ENCODE measurements at regions not wholly inside any gene's neighbourhood (a gene's known extent, or its start where the extent isn't known, plus 50 kb on each side); places are given as distances from the start of the nearest gene placed in this dataset.

- no peak for DNase-seq
These were observed 663.4 kb downstream of the SLC16A7 start for GRCh38 chr12:60259225-60259624.

DNA sequence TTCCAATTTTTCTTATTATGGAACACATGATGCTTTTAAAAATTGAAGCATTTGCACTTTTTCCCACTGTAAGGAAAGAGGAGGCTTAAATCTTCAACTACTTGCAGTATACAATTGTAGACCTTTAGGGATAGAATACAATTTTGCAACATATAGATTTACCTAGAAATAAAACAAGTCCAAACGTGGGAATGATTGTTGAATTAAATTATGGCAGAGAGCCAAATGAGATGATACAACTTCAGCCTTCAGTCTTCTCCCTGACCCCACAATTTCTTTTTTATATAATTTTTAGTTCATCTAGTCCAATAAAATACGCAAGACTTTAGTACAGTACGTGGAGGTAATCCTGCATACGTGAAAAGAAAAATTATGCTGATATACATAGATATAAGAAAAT is 666.5 kb downstream of the SLC16A7 start:
- no peak for DNase-seq

- no peak for DNase-seq
These were observed 667.3 kb downstream of the SLC16A7 start for GRCh38 chr12:60263161-60263560.

- DNase-seq: no peak
These were observed 668.1 kb downstream of the SLC16A7 start for GRCh38 chr12:60263836-60264493.

- DNase-seq: no peak
These were observed 669.9 kb downstream of the SLC16A7 start for GRCh38 chr12:60265741-60266140.

DNA sequence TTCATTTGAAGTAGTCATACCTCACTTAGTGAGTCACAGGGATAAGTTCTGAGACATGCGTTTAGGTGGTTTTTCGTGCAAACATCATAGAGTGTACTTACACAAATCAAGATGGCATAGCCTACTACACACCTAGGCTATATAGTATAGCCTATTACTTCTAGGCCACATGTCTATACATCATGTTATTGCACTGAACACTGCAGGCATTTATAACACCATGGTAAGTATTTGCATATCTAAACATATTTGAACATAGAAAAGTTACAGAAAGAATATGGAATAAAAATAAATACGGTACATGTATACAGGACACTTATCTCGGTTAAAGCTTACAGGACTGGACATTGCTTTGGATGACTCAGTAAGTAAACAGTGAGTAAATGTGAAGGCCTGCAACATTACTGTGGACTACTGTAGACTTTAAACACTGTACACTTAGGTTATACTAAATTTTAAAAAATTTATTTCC is 670.6 kb downstream of the SLC16A7 start:
- DNase-seq: no peak

DNA sequence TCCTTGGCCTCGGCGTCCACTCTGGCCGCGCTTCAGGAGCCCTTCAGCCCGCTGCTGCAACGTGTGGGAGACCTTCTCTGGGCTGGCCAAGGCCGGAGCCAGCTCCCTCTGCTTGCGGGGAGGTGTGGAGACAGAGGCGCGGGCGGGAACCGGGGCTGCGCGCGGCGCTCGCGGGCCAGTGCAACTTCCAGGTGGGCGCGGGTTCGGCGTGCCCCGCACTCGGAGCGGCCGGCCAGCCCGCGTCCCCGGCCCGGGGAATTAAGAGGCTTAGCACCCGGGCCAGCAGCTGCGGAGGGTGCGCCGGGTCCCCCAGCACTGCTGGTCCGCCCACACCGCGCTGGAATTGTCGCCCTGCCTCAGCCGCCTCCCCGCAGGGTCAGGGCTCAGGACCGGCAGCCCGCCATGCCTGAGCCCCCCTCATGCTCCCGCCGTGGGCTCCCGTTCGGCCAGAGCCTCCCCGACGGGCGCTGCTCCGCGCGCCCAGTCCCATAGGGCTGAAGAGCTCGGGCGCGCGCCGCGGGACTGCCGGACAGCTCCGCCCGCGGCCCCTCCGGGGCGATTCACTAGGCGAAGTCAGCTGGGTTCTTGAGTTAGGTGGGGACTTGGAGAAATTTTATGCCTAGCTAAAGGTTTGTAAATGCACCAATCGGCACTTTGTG is 673.9 kb downstream of the SLC16A7 start:
- no peak for DNase-seq

DNA sequence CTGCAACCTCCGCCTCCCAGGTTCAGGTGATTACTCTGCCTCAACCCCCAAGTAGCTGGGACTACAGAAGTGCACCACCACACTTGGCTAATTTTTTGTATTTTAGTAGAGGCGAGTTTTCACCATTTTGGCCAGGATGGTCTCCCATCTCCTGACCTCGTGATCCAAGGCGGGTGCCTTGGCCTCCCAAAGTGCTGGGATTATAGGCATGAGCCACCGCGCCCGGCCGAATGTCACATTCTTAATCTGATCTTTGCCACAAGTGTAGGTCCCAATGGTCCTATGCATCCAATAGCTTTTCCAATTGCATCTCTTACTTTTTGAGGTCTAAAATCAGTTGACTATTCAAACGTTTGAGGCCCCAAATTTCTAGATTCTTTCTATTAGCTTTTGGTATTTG is 676.0 kb downstream of the SLC16A7 start:
- no peak for DNase-seq

DNA sequence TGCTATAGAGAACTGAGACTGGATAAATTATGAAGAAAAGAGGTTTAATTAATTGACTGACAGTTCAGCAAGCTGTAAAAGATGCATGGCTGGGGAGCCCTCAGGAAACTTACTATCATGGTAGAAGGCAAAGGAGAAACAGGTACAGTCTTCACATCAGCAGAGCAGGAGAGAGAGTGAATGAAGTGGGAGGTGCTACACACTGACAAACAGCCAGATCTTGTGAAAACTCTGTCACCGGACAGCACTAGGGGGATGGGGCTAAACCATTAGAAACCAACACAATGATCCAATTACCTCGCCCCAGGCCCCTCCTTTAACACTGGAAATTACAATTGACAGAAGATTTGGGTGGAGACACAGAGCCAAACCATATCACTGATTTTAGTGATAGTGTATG is 682.4 kb downstream of the SLC16A7 start:
- DNase-seq: no peak

GRCh38 chr12:60279221-60279620 is 683.4 kb downstream of the SLC16A7 start:
- DNase-seq: no peak

- DNase-seq: no peak
These were observed 685.7 kb downstream of the SLC16A7 start for GRCh38 chr12:60281522-60281921.

- DNase-seq: no peak
These were observed 694.7 kb downstream of the SLC16A7 start for GRCh38 chr12:60290532-60290931.

DNA sequence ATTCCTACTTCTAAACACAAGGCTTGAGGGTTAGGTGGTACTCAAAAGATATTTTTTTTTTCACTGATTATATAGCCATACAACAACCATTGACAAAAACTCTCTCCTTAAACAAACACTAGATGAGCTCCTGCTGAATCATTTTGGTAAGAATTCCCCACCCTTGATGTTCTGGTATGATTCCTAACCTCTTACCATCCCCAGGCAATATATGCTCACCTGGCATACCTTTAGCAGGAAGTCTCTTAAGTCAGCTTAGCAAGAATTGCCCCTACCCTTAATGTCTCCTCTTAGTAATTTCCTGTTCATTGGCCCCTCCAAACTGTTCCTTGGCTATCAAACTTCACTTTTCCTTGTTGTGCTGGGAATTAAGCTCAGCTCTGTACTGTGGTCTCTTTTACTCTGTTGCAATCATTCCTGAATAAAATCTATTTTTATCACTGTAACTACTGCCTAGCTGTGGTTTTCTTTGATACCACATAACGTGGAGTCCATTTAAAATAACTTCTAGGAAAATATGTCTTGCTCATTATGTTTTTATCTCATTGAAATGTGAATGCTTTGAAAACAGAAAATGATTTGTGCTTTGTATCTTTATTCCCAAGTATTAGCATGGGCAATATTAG is 712.6 kb downstream of the SLC16A7 start:
- no peak for DNase-seq

- DNase-seq: no peak
These were observed 716.1 kb downstream of the SLC16A7 start for GRCh38 chr12:60311940-60312339.

GRCh38 chr12:60317361-60317760 is 721.5 kb downstream of the SLC16A7 start:
- DNase-seq: no peak

GRCh38 chr12:60324746-60325145 is 728.9 kb downstream of the SLC16A7 start:
- no peak for DNase-seq

GRCh38 chr12:60333461-60333860 is 737.6 kb downstream of the SLC16A7 start:
- no peak for DNase-seq

GRCh38 chr12:60335745-60336144 is 739.9 kb downstream of the SLC16A7 start:
- DNase-seq: no peak

DNA sequence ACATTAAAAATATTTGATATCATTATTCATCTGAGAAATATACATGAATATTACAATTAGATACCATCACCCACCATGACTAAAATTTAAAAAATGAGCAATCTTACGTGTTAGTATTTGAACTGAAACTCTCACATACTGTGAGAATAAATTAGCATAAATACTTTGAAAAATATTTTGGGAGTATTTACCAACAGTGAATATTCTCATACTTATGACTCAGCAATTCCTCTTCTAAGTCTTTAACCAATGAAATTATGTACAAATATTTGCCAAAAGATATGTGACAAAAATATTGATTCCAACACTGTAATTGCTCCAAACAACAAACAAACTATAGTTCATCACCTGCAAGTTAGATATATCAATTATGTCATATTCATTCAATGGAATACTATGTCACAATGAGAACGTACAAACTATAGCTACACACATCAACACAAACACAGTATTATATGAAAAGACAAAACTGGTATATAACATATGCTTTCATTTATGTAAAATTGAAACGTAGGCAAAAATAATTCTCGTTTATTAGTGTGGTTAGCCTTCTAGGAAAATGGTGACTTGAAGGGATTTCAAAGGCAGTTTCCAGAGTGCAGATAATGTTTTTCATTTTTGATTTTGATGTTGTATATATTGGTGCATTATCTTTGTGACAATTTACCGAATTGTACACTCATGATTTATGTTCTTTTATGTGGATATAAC is 742.2 kb downstream of the SLC16A7 start:
- DNase-seq: no peak

DNA sequence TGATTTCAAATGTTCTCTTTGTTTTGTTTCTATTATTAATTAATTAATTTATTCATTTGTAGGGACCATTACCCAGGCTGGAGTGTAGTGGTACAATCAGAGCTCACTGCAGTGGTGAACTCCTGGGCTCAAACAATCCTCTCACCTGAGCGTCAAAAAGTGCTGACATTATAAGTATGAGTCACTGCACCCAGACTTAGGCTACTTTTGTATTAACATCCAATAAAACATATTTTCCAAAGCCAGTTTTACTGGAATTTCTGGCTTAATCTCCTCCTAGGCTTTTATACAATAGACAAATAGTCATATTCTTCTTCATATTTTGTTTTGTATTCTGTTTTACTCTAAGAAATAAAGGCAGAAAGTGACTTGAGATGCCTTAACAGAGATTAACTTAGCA is 749.6 kb downstream of the SLC16A7 start:
- DNase-seq: no peak

GRCh38 chr12:60349232-60349978 is 753.6 kb downstream of the SLC16A7 start:
- DNase-seq: no peak

DNA sequence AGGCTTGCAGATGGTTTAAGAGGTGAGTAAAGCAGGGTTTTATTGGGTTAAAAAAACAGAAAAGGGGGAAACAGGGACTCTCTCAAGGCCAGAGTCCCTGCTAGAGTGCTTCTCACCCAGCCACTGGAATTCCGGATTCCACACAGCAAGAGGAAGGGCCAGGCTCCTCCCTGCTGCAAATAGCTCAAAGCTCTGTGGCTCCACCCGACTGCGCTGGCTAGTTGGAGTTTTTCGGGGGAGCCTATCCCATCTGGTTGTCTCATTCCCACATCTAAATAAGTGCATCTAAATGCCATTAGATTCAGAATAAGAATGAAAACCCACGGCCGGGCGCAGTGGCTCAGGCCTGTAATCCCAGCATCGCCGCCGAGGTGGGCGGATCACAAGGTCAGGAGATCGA is 791.5 kb downstream of the SLC16A7 start:
- DNase-seq: no peak

DNA sequence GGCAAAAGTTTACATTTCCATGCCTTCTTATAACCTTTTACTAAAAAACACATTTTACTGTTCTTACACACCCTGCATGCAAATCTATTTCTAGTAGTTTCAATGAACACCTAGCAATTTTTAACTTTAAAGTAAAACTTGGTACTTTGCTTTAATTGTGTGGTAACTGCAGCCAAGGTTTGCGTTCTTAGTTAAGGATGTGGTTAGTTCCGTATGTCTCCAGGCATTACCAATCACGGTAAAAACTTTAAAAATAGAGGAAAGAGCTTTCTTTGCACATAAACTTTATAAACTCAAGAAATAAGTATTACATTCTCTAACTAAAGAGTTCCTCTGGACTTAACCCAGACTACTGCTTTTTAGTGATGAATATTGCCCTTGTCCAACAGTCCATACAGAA is 795.2 kb downstream of the SLC16A7 start:
- no peak for DNase-seq
